DOHH2 (cell line): ENCODE measurements at regions not wholly inside any gene's neighbourhood (a gene's known extent, or its start where the extent isn't known, plus 50 kb on each side); places are given as distances from the start of the nearest gene placed in this dataset.

Experiments used
- H3F3A ChIP-seq: fragments of 200-600 bp; sonication (generic), shearing (Covaris generic); 2 replicates; pipeline ENCODE4 v1.6.0; 2016; ENCODE audit warnings: antibody characterized with exemption, mild to moderate bottlenecking; ENCODE audit not compliant: control insufficient read depth, insufficient read depth
- H3K27ac ChIP-seq: fragments of 200-600 bp; sonication (generic); 2 replicates; pipeline ENCODE4 v1.5.1; 2014; ENCODE audit warnings: low read depth, mild to moderate bottlenecking, low read length, moderate library complexity
- H3K27me3 ChIP-seq: fragments of 200-600 bp; sonication (generic); 2 replicates; pipeline ENCODE4 v1.6.1; 2014; ENCODE audit warnings: mild to moderate bottlenecking, low read length, mixed read lengths; ENCODE audit not compliant: control insufficient read depth
- H3K36me3 ChIP-seq: fragments of 200-600 bp; sonication (generic); 2 replicates; pipeline ENCODE4 v1.6.1; 2014; ENCODE audit warnings: mild to moderate bottlenecking, low read length, moderate library complexity, mixed read lengths; ENCODE audit not compliant: control insufficient read depth
- H3K4me1 ChIP-seq: fragments of 200-600 bp; sonication (generic); 2 replicates; pipeline ENCODE4 v1.6.1; 2014; ENCODE audit warnings: mild to moderate bottlenecking, low read length, mixed read lengths; ENCODE audit not compliant: control insufficient read depth
- H3K4me2 ChIP-seq: fragments of 200-600 bp; sonication (generic); 2 replicates; pipeline ENCODE4 v1.6.0; 2014; ENCODE audit warnings: mild to moderate bottlenecking, low read length, moderate library complexity
- H3K4me3 ChIP-seq: fragments of 200-600 bp; sonication (generic); 2 replicates; pipeline ENCODE4 v1.5.1; 2014; ENCODE audit warnings: mild to moderate bottlenecking, low read length, mixed read lengths
- H3K79me2 ChIP-seq: fragments of 200-600 bp; sonication (generic); 2 replicates; pipeline ENCODE4 v1.6.1; 2014; ENCODE audit warnings: mild to moderate bottlenecking, low read length, mixed read lengths; ENCODE audit not compliant: control insufficient read depth
- H3K9me2 ChIP-seq: fragments of 200-600 bp; sonication (generic); replicated peaks from 2 replicates; pipeline ENCODE4 v1.6.1; 2014; ENCODE audit warnings: mild to moderate bottlenecking, low read length, mixed read lengths; ENCODE audit not compliant: control insufficient read depth
- H3K9me3 ChIP-seq: fragments of 200-600 bp; sonication (generic); 2 replicates; pipeline ENCODE4 v1.6.1; 2014; ENCODE audit warnings: antibody characterized with exemption, low read length, mixed read lengths; ENCODE audit not compliant: control insufficient read depth, insufficient read depth
- H4K20me1 ChIP-seq: fragments of 200-600 bp; sonication (generic); 2 replicates; pipeline ENCODE4 v1.6.0; 2014; ENCODE audit warnings: low read depth, mild to moderate bottlenecking, antibody characterized with exemption, low read length, moderate library complexity; ENCODE audit not compliant: control insufficient read depth, insufficient read depth
- EZH2phosphoT487 ChIP-seq: fragments of 200-600 bp; sonication (generic); IDR thresholded peaks from 2 replicates; pipeline ENCODE4 v1.6.1; 2017; ENCODE audit warnings: borderline replicate concordance, mild to moderate bottlenecking, antibody characterized with exemption, low read length, moderate library complexity, mixed read lengths
- TF ChIP-seq, protein P1 (sequence below): fragments of 200-600 bp; sonication (generic); IDR thresholded peaks from one replicate; pipeline ENCODE4 v1.5.1; 2014; ENCODE audit warnings: antibody characterized with exemption, mild to moderate bottlenecking, low read depth, low read length; ENCODE audit not compliant: poor library complexity, severe bottlenecking

- Histone ChIP-seq H3K9me3 (no peaks in the 10 kb centered on the region), H3K4me3 (no peak overlapping the region), H3K27ac (no peak overlapping the region), H3K9me2 (no peaks in the 10 kb centered on the region), H3K27me3 (no peaks in the 10 kb centered on the region), H4K20me1 (no peaks in the 10 kb centered on the region), H3K4me1 (no peaks in the 10 kb centered on the region), H3K4me2 (no peak overlapping the region), H3F3A (no peaks in the 10 kb centered on the region), H3K79me2 (no peaks in the 10 kb centered on the region), H3K36me3 (no peaks in the 10 kb centered on the region)
- no peak for TF ChIP-seq EZH2phosphoT487
- TF ChIP-seq, protein P1, sequence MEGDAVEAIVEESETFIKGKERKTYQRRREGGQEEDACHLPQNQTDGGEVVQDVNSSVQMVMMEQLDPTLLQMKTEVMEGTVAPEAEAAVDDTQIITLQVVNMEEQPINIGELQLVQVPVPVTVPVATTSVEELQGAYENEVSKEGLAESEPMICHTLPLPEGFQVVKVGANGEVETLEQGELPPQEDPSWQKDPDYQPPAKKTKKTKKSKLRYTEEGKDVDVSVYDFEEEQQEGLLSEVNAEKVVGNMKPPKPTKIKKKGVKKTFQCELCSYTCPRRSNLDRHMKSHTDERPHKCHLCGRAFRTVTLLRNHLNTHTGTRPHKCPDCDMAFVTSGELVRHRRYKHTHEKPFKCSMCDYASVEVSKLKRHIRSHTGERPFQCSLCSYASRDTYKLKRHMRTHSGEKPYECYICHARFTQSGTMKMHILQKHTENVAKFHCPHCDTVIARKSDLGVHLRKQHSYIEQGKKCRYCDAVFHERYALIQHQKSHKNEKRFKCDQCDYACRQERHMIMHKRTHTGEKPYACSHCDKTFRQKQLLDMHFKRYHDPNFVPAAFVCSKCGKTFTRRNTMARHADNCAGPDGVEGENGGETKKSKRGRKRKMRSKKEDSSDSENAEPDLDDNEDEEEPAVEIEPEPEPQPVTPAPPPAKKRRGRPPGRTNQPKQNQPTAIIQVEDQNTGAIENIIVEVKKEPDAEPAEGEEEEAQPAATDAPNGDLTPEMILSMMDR: no peak
Observed at GRCh38 chr17:65417406-65418221, 143.8 kb downstream of the AXIN2 start.

GRCh38 chr17:65415991-65416390, 145.5 kb downstream of the AXIN2 start:
- no peak for TF ChIP-seq EZH2phosphoT487
- TF ChIP-seq, protein P1: no peak
- Histone ChIP-seq H3K27ac (no peak overlapping the region), H3K36me3 (no peaks in the 10 kb centered on the region), H3K79me2 (no peaks in the 10 kb centered on the region), H3K4me3 (no peak overlapping the region), H3K9me2 (no peaks in the 10 kb centered on the region), H3F3A (no peaks in the 10 kb centered on the region), H3K4me2 (no peak overlapping the region), H3K27me3 (no peaks in the 10 kb centered on the region), H3K4me1 (no peaks in the 10 kb centered on the region), H3K9me3 (no peaks in the 10 kb centered on the region), H4K20me1 (no peaks in the 10 kb centered on the region)

DNA sequence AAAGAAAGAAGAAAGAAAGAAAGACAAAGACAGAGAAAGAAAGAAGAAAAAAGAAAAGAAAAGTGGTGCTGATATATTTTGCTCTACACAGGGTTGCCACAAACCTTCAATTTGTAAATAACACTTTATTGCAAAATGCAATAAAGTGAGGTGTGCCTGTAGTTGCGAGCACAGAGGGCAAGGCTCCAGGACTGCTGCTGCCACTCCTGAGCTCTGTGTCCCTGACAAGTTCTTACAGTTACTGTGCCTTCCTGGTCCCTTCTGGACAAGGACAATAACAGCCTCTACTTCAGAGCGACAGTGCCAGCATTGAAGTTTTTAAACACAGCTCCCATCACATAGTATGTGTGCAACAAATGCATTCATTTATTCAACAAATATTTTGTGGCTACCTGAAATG, 148.1 kb downstream of the AXIN2 start:
- no peaks in the 10 kb centered on the region for H3K79me2 ChIP-seq
- no peaks in the 10 kb centered on the region for H3K36me3 ChIP-seq
- H3K9me2 ChIP-seq: no peaks in the 10 kb centered on the region
- no peak overlapping the region for H3K27ac ChIP-seq
- peaks cover 5% of the 10 kb centered on the region; the same call in 1 of the 2 replicates for H3K27me3 ChIP-seq
- no peaks in the 10 kb centered on the region for H4K20me1 ChIP-seq
- no peaks in the 10 kb centered on the region for H3K9me3 ChIP-seq
- H3K4me3 ChIP-seq: no peak overlapping the region
- no peak overlapping the region for H3K4me2 ChIP-seq
- TF ChIP-seq, protein P1: no peak
- no peak for TF ChIP-seq EZH2phosphoT487
- no peaks in the 10 kb centered on the region for H3K4me1 ChIP-seq
- no peaks in the 10 kb centered on the region for H3F3A ChIP-seq
